GM23338 (cell line): ENCODE measurements at regions not wholly inside any gene's neighbourhood (a gene's known extent, or its start where the extent isn't known, plus 50 kb on each side); places are given as distances from the start of the nearest gene placed in this dataset.

Experiments used
- ATAC-seq: fragments of 200-7000 bp; cut with Tn5 transposase; 3 replicates; pipeline ENCODE4 v1.9.1; 2020
- DNase-seq: peaks from one replicate; pipeline ENCODE4 v3.0.0-alpha.2; 2015; ENCODE audit warnings: low spot score
- H2AFZ ChIP-seq: fragments of 200-600 bp; sonication (generic); 2 replicates; pipeline ENCODE4 v1.8.0; 2016; ENCODE audit warnings: antibody characterized with exemption, mild to moderate bottlenecking, moderate library complexity
- H3F3A ChIP-seq: fragments of 200-600 bp; sonication (generic); replicated peaks from 2 replicates; pipeline ENCODE4 v1.8.0; 2017; ENCODE audit warnings: antibody characterized with exemption, mixed run types, low read depth
- H3K27ac ChIP-seq: fragments of 200-600 bp; sonication (generic); 2 replicates; pipeline ENCODE4 v1.6.1; 2016; ENCODE audit warnings: low read depth
- H3K27me3 ChIP-seq: fragments of 200-600 bp; sonication (generic); 2 replicates; pipeline ENCODE4 v1.8.0; 2016; ENCODE audit warnings: mild to moderate bottlenecking, mixed run types, moderate library complexity; ENCODE audit not compliant: insufficient read depth
- H3K36me3 ChIP-seq: fragments of 200-600 bp; sonication (generic); 2 replicates; pipeline ENCODE4 v1.8.0; 2016; ENCODE audit warnings: mild to moderate bottlenecking; ENCODE audit not compliant: insufficient read depth
- H3K4me1 ChIP-seq: fragments of 200-600 bp; sonication (generic); 2 replicates; pipeline ENCODE4 v1.8.0; 2016; ENCODE audit warnings: mild to moderate bottlenecking, moderate library complexity; ENCODE audit not compliant: insufficient read depth
- H3K4me2 ChIP-seq: fragments of 200-600 bp; sonication (generic); 2 replicates; pipeline ENCODE4 v1.7.1; 2017; ENCODE audit warnings: mixed run types
- H3K4me3 ChIP-seq: fragments of 200-600 bp; sonication (generic); 2 replicates; pipeline ENCODE4 v1.6.1; 2016; ENCODE audit warnings: mixed run types
- H3K79me2 ChIP-seq: fragments of 200-600 bp; sonication (generic); replicated peaks from 2 replicates; pipeline ENCODE4 v1.8.0; 2017; ENCODE audit warnings: mild to moderate bottlenecking; ENCODE audit not compliant: insufficient read depth
- H3K9me2 ChIP-seq: fragments of 200-600 bp; sonication (generic); 2 replicates; pipeline ENCODE4 v1.8.0; 2017; ENCODE audit not compliant: insufficient read depth
- H4K20me1 ChIP-seq: fragments of 200-600 bp; sonication (generic); replicated peaks from 2 replicates; pipeline ENCODE4 v1.8.0; 2017; ENCODE audit warnings: mild to moderate bottlenecking; ENCODE audit not compliant: insufficient read depth
- H3K27ac Mint-ChIP-seq: 2 replicates; pipeline ENCODE4 v1.8.0; 2020; ENCODE audit warnings: inconsistent platforms, mild to moderate bottlenecking, moderate library complexity, mixed read lengths
- H3K27me3 Mint-ChIP-seq: 3 replicates; pipeline ENCODE4 v1.8.0; 2022; ENCODE audit warnings: low read depth, mild to moderate bottlenecking, moderate library complexity, mixed read lengths, inconsistent platforms; ENCODE audit not compliant: insufficient read depth, poor library complexity
- H3K36me3 Mint-ChIP-seq: 3 replicates; pipeline ENCODE4 v1.8.0; 2021; ENCODE audit warnings: low read depth, mild to moderate bottlenecking, inconsistent platforms, moderate library complexity, mixed read lengths
- H3K4me1 Mint-ChIP-seq: 3 replicates; pipeline ENCODE4 v1.8.0; 2020; ENCODE audit warnings: mild to moderate bottlenecking, inconsistent platforms, mixed read lengths
- H3K4me3 Mint-ChIP-seq: 3 replicates; pipeline ENCODE4 v1.8.0; 2021; ENCODE audit warnings: moderate library complexity, mild to moderate bottlenecking, inconsistent platforms, mixed read lengths
- H3K9me3 Mint-ChIP-seq: 3 replicates; pipeline ENCODE4 v1.8.0; 2020; ENCODE audit warnings: moderate library complexity, mild to moderate bottlenecking, inconsistent platforms, mixed read lengths
- CREB1 ChIP-seq: fragments of 250-450 bp; sonication (Bioruptor Pico); IDR thresholded peaks from 2 replicates; pipeline ENCODE4 v1.5.0; 2020; ENCODE audit warnings: low read depth, mild to moderate bottlenecking, moderate library complexity
- CTCF ChIP-seq, 2 experiments: fragments of 200-600 bp in 1 of 2; sonication (generic) in 1 of 2; conservative IDR thresholded peaks; 2 replicates each; pipeline versions ENCODE4 v1.5.1 to v1.6.1; 2016 to 2017; ENCODE audit warnings: antibody characterized with exemption in 2 of 2, low read depth in 2 of 2, mild to moderate bottlenecking in 2 of 2, moderate library complexity in 1 of 2
- ETS1 ChIP-seq: IDR thresholded peaks from 2 replicates; pipeline ENCODE4 v1.6.1; 2016; ENCODE audit warnings: antibody characterized with exemption
- JUNB ChIP-seq: IDR thresholded peaks from one replicate; pipeline ENCODE4 v1.6.1; 2016; ENCODE audit warnings: antibody characterized with exemption; ENCODE audit not compliant: unreplicated experiment
- POLR2AphosphoS5 ChIP-seq: IDR thresholded peaks from 2 replicates; pipeline ENCODE4 v1.6.1; 2016; ENCODE audit warnings: antibody characterized with exemption, low read depth
- STAT1 ChIP-seq: IDR thresholded peaks from one replicate; pipeline ENCODE4 v1.6.1; 2016; ENCODE audit warnings: antibody characterized with exemption; ENCODE audit not compliant: unreplicated experiment
- ZNF114 ChIP-seq: fragments of 250-450 bp; sonication (Bioruptor Pico); IDR thresholded peaks from 2 replicates; pipeline ENCODE4 v1.5.0; 2020; ENCODE audit warnings: mild to moderate bottlenecking, moderate library complexity
- ZNF462 ChIP-seq: fragments of 250-450 bp; sonication (Bioruptor Pico); IDR thresholded peaks from 2 replicates; pipeline ENCODE4 v1.5.0; 2020; ENCODE audit warnings: mild to moderate bottlenecking, moderate library complexity

- H3K4me3 Mint-ChIP-seq, result no peak overlapping the region
- H3K27ac Mint-ChIP-seq, result no peak overlapping the region
- Histone ChIP-seq H3K4me2 (no peak overlapping the region), H3K79me2 (no peaks in the 10 kb centered on the region), H3K4me3 (no peak overlapping the region), H3F3A (no peaks in the 10 kb centered on the region), H2AFZ (no peak overlapping the region), H3K36me3 (no peaks in the 10 kb centered on the region), H4K20me1 (no peaks in the 10 kb centered on the region), H3K27ac (no peak overlapping the region), H3K4me1 (no peaks in the 10 kb centered on the region), H3K27me3 (no peaks in the 10 kb centered on the region), H3K9me2 (no peaks in the 10 kb centered on the region)
- TF ChIP-seq CTCF (conservative IDR thresholded peaks at IDR 0.05; ENCODE audit: low read depth in 2 of 2), result no peak
- no peak for TF ChIP-seq JUNB
- TF ChIP-seq POLR2AphosphoS5, result no peak
- TF ChIP-seq CREB1 (CRISPR knock-in tag), result no peak
- TF ChIP-seq ETS1, result no peak
- TF ChIP-seq ZNF114, result no peak
- TF ChIP-seq STAT1, result no peak
- TF ChIP-seq ZNF462 (CRISPR knock-in tag), result no peak
- H3K9me3 Mint-ChIP-seq, result peaks cover 5% of the 10 kb centered on the region
- H3K27me3 Mint-ChIP-seq, result peaks cover 4% of the 10 kb centered on the region
- no peak for ATAC-seq
- peaks cover 10% of the 10 kb centered on the region for H3K4me1 Mint-ChIP-seq
- DNase-seq, result no peak
- peaks cover 2% of the 10 kb centered on the region; the same call in 1 of the 3 replicates for H3K36me3 Mint-ChIP-seq
These were observed 276.4 kb upstream of the SFSWAP start for GRCh38 chr12:131434208-131435125.
